ENCODE measurements at regions not wholly inside any gene's neighbourhood (a gene's known extent, or its start where the extent isn't known, plus 50 kb on each side); places are given as distances from the start of the nearest gene placed in this dataset.

- no peaks in the 10 kb centered on the region for H3K9me3 ChIP-seq
- DNase-seq = no peak
- TF ChIP-seq CTCF (IDR thresholded peaks at IDR 0.05) = no peak
- no peaks in the 10 kb centered on the region for H3K4me1 ChIP-seq
- H3K4me3 ChIP-seq = no peak overlapping the region
- no peak for ATAC-seq
- H3K36me3 ChIP-seq = no peaks in the 10 kb centered on the region
- no peak overlapping the region for H3K27ac ChIP-seq
- no peaks in the 10 kb centered on the region for H3K27me3 ChIP-seq
- intact Hi-C loops (cut with DNase I) = no loop called here
Measured at GRCh38 chr16:72332926-72333325, 161.0 kb upstream of the PMFBP1 start.

- H3K4me1 ChIP-seq = no peaks in the 10 kb centered on the region
- H3K36me3 ChIP-seq = no peaks in the 10 kb centered on the region
- DNase-seq (no peak), ATAC-seq (no peak)
- no peaks in the 10 kb centered on the region for H3K9me3 ChIP-seq
- intact Hi-C loops (cut with DNase I) = no loop called here
- no peak overlapping the region for H3K4me3 ChIP-seq
- TF ChIP-seq CTCF (IDR thresholded peaks at IDR 0.05) = no peak
- H3K27ac ChIP-seq = no peak overlapping the region
- H3K27me3 ChIP-seq = no peaks in the 10 kb centered on the region
Measured at GRCh38 chr16:72324578-72324977, 152.6 kb upstream of the PMFBP1 start.

GRCh38 chr16:72317446-72317845 is 145.5 kb upstream of the PMFBP1 start:
- Histone ChIP-seq H3K4me1 (no peaks in the 10 kb centered on the region), H3K4me3 (no peak overlapping the region), H3K27me3 (no peaks in the 10 kb centered on the region), H3K9me3 (no peaks in the 10 kb centered on the region), H3K36me3 (no peaks in the 10 kb centered on the region), H3K27ac (no peak overlapping the region)
- intact Hi-C loops (cut with DNase I) = no loop called here
- DNase-seq (no peak), ATAC-seq (no peak)
- no peak for TF ChIP-seq CTCF (IDR thresholded peaks at IDR 0.05)

GRCh38 chr16:72313903-72314302 is 141.9 kb upstream of the PMFBP1 start:
- DNase-seq (no peak), ATAC-seq (no peak)
- no peaks in the 10 kb centered on the region for H3K36me3 ChIP-seq
- no peak for TF ChIP-seq CTCF (IDR thresholded peaks at IDR 0.05)
- H3K27me3 ChIP-seq = no peaks in the 10 kb centered on the region
- no peak overlapping the region for H3K4me3 ChIP-seq
- H3K9me3 ChIP-seq = no peaks in the 10 kb centered on the region
- no peaks in the 10 kb centered on the region for H3K4me1 ChIP-seq
- H3K27ac ChIP-seq = no peak overlapping the region
- intact Hi-C loops (cut with DNase I) = no loop called here

GRCh38 chr16:72312828-72313227 is 140.9 kb upstream of the PMFBP1 start:
- ATAC-seq (no peak), DNase-seq (no peak)
- intact Hi-C loops (cut with DNase I) = no loop called here
- TF ChIP-seq CTCF (IDR thresholded peaks at IDR 0.05) = no peak
- Histone ChIP-seq H3K27me3 (no peaks in the 10 kb centered on the region), H3K4me3 (no peak overlapping the region), H3K36me3 (no peaks in the 10 kb centered on the region), H3K27ac (no peak overlapping the region), H3K4me1 (no peaks in the 10 kb centered on the region), H3K9me3 (no peaks in the 10 kb centered on the region)

GRCh38 chr16:72311426-72311825 is 139.5 kb upstream of the PMFBP1 start:
- Histone ChIP-seq H3K4me1 (no peaks in the 10 kb centered on the region), H3K27me3 (no peaks in the 10 kb centered on the region), H3K9me3 (no peaks in the 10 kb centered on the region), H3K36me3 (no peaks in the 10 kb centered on the region), H3K27ac (no peak overlapping the region), H3K4me3 (no peak overlapping the region)
- no peak for TF ChIP-seq CTCF (IDR thresholded peaks at IDR 0.05)
- DNase-seq (no peak), ATAC-seq (no peak)
- intact Hi-C loops (cut with DNase I) = no loop called here
